ENCODE measurements at regions not wholly inside any gene's neighbourhood (a gene's known extent, or its start where the extent isn't known, plus 50 kb on each side); places are given as distances from the start of the nearest gene placed in this dataset.

DNA sequence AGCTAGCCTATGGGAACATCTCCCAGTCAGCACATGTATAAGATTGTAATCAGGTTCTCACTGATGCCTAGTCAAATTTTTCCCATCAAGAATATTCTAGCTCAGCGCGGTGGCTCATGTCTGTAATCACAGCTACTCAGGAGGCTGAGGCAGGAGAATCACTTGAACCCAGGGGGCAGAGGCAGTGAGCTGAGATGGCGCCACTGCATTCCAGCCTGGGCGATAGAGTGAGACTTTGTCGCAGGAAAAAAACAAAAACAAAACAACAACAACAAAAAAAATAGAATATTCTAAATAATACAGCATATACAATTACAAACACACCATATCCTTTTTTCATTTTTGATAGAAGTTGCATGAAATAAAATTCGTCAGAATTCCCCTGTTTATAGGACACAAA lies 67.5 kb upstream of the MYCN start:
- TF ChIP-seq, protein P1, sequence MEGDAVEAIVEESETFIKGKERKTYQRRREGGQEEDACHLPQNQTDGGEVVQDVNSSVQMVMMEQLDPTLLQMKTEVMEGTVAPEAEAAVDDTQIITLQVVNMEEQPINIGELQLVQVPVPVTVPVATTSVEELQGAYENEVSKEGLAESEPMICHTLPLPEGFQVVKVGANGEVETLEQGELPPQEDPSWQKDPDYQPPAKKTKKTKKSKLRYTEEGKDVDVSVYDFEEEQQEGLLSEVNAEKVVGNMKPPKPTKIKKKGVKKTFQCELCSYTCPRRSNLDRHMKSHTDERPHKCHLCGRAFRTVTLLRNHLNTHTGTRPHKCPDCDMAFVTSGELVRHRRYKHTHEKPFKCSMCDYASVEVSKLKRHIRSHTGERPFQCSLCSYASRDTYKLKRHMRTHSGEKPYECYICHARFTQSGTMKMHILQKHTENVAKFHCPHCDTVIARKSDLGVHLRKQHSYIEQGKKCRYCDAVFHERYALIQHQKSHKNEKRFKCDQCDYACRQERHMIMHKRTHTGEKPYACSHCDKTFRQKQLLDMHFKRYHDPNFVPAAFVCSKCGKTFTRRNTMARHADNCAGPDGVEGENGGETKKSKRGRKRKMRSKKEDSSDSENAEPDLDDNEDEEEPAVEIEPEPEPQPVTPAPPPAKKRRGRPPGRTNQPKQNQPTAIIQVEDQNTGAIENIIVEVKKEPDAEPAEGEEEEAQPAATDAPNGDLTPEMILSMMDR (IDR thresholded peaks at IDR 0.05) = no peak
- no peak for TF ChIP-seq ZFX (IDR thresholded peaks at IDR 0.05; ENCODE audit: borderline replicate concordance)
- no peak overlapping the region for H3K27ac ChIP-seq

DNA sequence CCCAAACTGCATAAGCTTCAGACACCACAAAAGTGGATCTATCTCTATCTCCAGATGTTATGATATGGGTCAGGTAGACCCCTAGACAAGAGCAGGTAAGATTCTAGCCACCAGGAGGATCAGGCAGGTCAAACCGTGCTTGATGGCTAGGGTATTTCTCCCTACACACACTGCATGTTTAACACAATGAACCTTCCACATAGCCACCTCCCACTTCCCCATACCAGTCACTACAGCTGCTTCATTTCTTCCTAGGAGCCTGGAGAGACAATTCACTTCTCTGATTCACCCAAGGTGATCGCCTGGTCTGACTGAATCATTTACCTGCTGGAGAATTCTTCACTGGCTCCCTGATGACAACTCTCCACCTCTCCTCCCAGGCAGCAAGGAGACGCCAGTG lies 66.0 kb upstream of the MYCN start:
- TF ChIP-seq ZFX (IDR thresholded peaks at IDR 0.05; ENCODE audit: borderline replicate concordance) = no peak
- TF ChIP-seq, protein P1 (IDR thresholded peaks at IDR 0.05) = no peak
- no peak overlapping the region for H3K27ac ChIP-seq

DNA sequence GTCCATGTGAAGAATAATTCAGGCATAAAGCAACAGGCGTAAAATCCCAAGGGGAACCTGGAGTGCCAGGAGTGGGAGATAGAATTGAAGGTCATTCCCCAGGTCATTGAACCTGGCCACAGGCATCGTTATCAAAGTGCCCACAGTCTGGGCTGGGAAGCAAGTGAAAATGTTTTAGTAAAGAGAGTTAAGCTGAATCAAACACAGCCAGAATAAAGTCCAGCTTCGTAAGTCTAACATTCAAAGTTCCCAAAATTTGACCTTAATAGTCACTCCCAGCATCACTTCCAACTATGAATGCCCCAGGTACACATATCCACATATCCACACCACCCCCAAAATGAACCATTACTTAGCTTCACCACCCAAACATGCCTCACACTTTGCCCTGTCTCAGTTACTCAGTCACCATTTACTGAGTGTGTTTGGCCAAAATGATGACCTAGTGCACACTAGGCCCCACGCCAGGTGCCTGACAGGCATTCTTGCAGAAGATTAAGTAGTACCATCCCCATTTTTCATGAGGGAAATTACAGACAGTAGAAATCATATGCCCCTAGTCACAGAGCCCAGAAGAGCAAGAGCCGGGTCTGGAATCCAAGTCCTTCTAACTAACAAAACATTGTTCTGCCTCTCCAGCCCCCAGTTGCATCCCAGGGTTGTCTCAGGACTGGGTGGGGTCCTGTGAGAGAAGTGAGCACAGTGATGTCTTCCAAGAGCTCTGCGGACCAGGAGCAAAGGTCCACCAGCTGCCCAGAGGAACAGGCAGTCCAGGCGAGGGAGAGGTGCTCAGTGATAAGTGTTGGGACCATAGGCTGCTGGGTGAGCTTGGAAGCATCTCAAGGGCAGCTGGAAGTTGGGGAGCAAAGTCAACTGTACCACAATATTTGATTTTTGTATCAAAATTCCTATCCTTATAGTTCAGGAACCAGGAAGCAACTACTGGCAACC lies 65.2 kb upstream of the MYCN start:
- H3K27ac ChIP-seq = no peak overlapping the region
- TF ChIP-seq, protein P1 (IDR thresholded peaks at IDR 0.05) = no peak
- no peak for TF ChIP-seq ZFX (IDR thresholded peaks at IDR 0.05; ENCODE audit: borderline replicate concordance)

DNA sequence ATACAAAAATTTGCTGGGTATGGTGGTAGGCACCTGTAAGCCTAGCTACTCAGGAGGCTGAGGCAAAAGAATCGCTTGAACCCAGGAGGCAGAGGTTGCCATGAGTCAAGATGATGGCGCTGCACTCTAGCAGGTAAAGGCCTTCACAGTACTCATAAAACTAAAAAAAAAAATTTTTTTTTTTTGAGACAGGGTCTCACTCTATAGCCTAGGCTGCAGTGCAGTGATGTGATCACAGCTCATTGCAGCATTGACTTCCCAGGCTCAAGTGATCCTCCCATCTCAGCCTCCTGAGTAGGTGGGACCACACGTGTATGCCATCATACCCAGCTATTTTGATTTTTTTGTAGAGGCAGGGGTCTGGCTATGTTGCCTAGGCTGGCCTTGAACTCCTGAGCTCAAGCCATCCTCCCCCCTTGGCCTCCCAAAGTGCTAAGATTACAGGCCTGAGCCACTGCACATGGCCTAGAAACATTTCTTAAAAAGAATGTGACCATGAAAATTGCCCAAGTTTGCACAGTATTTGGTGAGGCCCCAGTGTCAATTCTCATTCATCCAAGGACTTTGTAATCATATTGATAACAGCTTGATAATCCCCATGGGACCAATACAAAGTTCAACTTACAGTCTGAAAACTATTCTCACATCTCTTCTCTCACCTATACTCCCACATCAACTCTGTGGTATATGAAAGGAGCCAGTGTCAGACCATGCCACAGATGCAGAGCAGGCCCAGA lies 64.2 kb upstream of the MYCN start:
- TF ChIP-seq, protein P1 (IDR thresholded peaks at IDR 0.05) = no peak
- TF ChIP-seq ZFX (IDR thresholded peaks at IDR 0.05; ENCODE audit: borderline replicate concordance) = no peak
- no peak overlapping the region for H3K27ac ChIP-seq

DNA sequence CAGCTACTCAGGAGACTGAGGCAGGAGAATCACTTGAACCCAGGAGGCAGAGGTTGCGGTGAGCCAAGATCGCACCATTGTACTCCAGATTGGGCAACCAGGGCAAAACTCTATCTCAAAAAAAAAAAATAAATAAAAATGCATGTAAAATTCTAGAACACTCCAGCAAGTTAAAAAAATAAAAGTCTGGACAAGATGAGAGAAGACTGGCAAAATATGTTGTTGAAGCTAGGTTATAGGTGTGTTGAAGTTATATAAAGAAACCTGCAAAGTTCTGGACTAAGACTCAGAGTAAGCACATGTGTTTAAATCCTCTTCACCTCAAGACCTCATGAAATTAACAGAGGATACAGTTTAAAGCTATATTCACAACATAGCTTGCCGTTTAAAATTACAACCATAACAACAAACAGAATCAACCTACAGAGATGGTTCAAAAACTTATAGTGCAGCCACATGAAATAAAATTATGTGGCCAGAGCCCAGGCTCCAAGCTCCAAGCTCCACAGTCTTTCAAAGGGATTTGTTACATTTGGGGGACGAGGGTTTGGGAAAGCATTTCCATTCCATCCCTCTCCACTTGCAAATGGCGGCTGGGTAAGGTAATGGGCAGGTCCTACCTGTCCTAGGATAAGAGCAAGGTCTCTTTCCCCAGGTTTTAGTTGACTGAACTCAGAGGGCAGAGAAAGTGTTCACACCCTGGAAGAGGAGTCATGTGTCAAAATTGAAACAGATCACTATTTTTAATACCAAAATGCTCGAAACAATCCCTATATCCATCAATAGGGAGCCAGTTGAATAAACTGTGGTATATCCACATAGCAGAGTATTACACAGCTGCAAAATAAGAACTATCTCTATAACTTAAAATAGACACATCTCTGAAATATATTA lies 59.9 kb upstream of the MYCN start:
- TF ChIP-seq, protein P1 (IDR thresholded peaks at IDR 0.05) = no peak
- no peak for TF ChIP-seq ZFX (IDR thresholded peaks at IDR 0.05; ENCODE audit: borderline replicate concordance)
- no peak overlapping the region for H3K27ac ChIP-seq

- no peak for TF ChIP-seq ZFX (IDR thresholded peaks at IDR 0.05; ENCODE audit: borderline replicate concordance)
- TF ChIP-seq, protein P1 (IDR thresholded peaks at IDR 0.05) = no peak
- H3K27ac ChIP-seq = no peak overlapping the region
Observed at GRCh38 chr2:15881120-15881433, 59.3 kb upstream of the MYCN start.

Measured in 22Rv1 (cell line).